IMR-90 (cell line): ENCODE measurements at regions not wholly inside any gene's neighbourhood (a gene's known extent, or its start where the extent isn't known, plus 50 kb on each side); places are given as distances from the start of the nearest gene placed in this dataset.

ENCODE experiments used
- ATAC-seq: fragments of 200-7000 bp; cut with Tn5 transposase; 2 replicates; pipeline ENCODE4 v1.9.1; 2020; ENCODE audit warnings: low read depth, mild to moderate bottlenecking, moderate library complexity
- BruUV-seq: library from RNA; stranded (reverse); fragments of 400-500 nt; replicated peaks from 2 replicates; lab custom pipeline; 2021; lab: Mats Ljungman, UMichigan
- CTCF ChIA-PET: fragments of 300-600 bp; formaldehyde crosslinking; extraction: SDS; loops from one replicate; lab custom pipeline; 2021; ENCODE audit warnings: antibody characterized with exemption; lab: Yijun Ruan, JAX
- POLR2A ChIA-PET: fragments of 300-600 bp; sonication (Branson Sonifier 250); formaldehyde crosslinking; loops from one replicate; lab custom pipeline; 2022; ENCODE audit warnings: antibody characterized with exemption; ENCODE audit not compliant: unreplicated experiment; lab: Charles Lee
- DNase-seq: peaks from one replicate; pipeline ENCODE4 v3.0.0; 2013
- H2AFZ ChIP-seq: replicated peaks from 2 replicates; pipeline ENCODE3; 2013; ENCODE audit warnings: low read length, mild to moderate bottlenecking; ENCODE audit not compliant: poor library complexity
- H2AK5ac ChIP-seq: 2 replicates; pipeline ENCODE4 v1.6.1; 2013; ENCODE audit warnings: low read depth, low read length, inconsistent platforms
- H2AK9ac ChIP-seq: replicated peaks from 2 replicates; pipeline ENCODE3; 2013; ENCODE audit warnings: mild to moderate bottlenecking, low read depth, low read length, moderate library complexity; ENCODE audit not compliant: poor library complexity
- H2BK120ac ChIP-seq: 2 replicates; pipeline ENCODE4 v1.6.1; 2013; ENCODE audit warnings: low read depth, low read length, inconsistent platforms
- H2BK15ac ChIP-seq: 3 replicates; pipeline ENCODE4 v1.6.1; 2013; ENCODE audit warnings: low read depth, low read length, inconsistent platforms
- H2BK20ac ChIP-seq: 2 replicates; pipeline ENCODE4 v1.6.1; 2013; ENCODE audit warnings: low read depth, mild to moderate bottlenecking, inconsistent platforms, low read length, moderate library complexity
- H2BK5ac ChIP-seq: 2 replicates; pipeline ENCODE4 v1.6.1; 2013; ENCODE audit warnings: mild to moderate bottlenecking, low read depth, low read length, inconsistent platforms; ENCODE audit not compliant: poor library complexity, severe bottlenecking
- H3K14ac ChIP-seq: replicated peaks from 2 replicates; pipeline ENCODE4 v1.6.1; 2013; ENCODE audit warnings: low read depth, low read length, inconsistent platforms
- H3K18ac ChIP-seq: 2 replicates; pipeline ENCODE4 v1.6.1; 2013; ENCODE audit warnings: low read depth, low read length, control low read depth
- H3K23ac ChIP-seq: 2 replicates; pipeline ENCODE4 v1.6.1; 2013; ENCODE audit warnings: low read depth, low read length, inconsistent platforms
- H3K27ac ChIP-seq: 2 replicates; pipeline ENCODE4 v1.5.1; 2013; ENCODE audit warnings: mild to moderate bottlenecking, control low read depth, low read length; ENCODE audit not compliant: insufficient read depth
- H3K27me3 ChIP-seq: 2 replicates; pipeline ENCODE4 v1.6.1; 2013; ENCODE audit warnings: low read length; ENCODE audit not compliant: control insufficient read depth, insufficient read depth
- H3K36me3 ChIP-seq: 2 replicates; pipeline ENCODE4 v1.6.1; 2013; ENCODE audit warnings: low read length, mixed read lengths; ENCODE audit not compliant: control insufficient read depth, insufficient read depth
- H3K4ac ChIP-seq: 2 replicates; pipeline ENCODE4 v1.6.1; 2013; ENCODE audit warnings: low read depth, low read length, inconsistent platforms
- H3K4me1 ChIP-seq: 2 replicates; pipeline ENCODE4 v1.6.1; 2013; ENCODE audit warnings: low read length, mixed read lengths; ENCODE audit not compliant: control insufficient read depth, insufficient read depth
- H3K4me2 ChIP-seq: 2 replicates; pipeline ENCODE4 v1.6.1; 2013; ENCODE audit warnings: low read depth, mild to moderate bottlenecking, control low read depth, low read length, moderate library complexity
- H3K4me3 ChIP-seq: 2 replicates; pipeline ENCODE4 v1.5.1; 2013; ENCODE audit warnings: low read depth, mild to moderate bottlenecking, control low read depth, low read length, moderate library complexity; ENCODE audit not compliant: insufficient read depth
- H3K56ac ChIP-seq: 2 replicates; pipeline ENCODE4 v1.6.1; 2013; ENCODE audit warnings: low read length, inconsistent platforms; ENCODE audit not compliant: insufficient read depth; ENCODE audit errors: extremely low read depth
- H3K79me1 ChIP-seq, 2 experiments: 2 replicates each; pipeline ENCODE4 v1.6.1; 2013; ENCODE audit warnings: low read length in 2 of 2, inconsistent platforms in 1 of 2, low read depth in 1 of 2
- H3K9ac ChIP-seq: 2 replicates; pipeline ENCODE4 v1.6.1; 2013; ENCODE audit warnings: low read depth, low read length, control low read depth
- H3K9me1 ChIP-seq: 2 replicates; pipeline ENCODE4 v1.6.1; 2013; ENCODE audit warnings: low read length, inconsistent platforms; ENCODE audit not compliant: insufficient read depth
- H3K9me3 ChIP-seq: 2 replicates; pipeline ENCODE4 v1.6.1; 2013; ENCODE audit warnings: low read length; ENCODE audit not compliant: control insufficient read depth, insufficient read depth
- H4K20me1 ChIP-seq: 2 replicates; pipeline ENCODE4 v1.6.1; 2013; ENCODE audit warnings: low read length, inconsistent platforms; ENCODE audit not compliant: insufficient read depth
- H4K5ac ChIP-seq: 2 replicates; pipeline ENCODE4 v1.6.1; 2013; ENCODE audit warnings: mild to moderate bottlenecking, low read depth, low read length, control low read depth
- H4K8ac ChIP-seq, 2 experiments: 2 replicates each; pipeline ENCODE4 v1.6.1; 2013; ENCODE audit warnings: low read depth in 2 of 2, low read length in 2 of 2, control low read depth in 1 of 2, inconsistent platforms in 1 of 2
- H4K91ac ChIP-seq: 2 replicates; pipeline ENCODE4 v1.6.1; 2013; ENCODE audit warnings: low read depth, low read length, inconsistent platforms; ENCODE audit not compliant: insufficient read depth
- CEBPB ChIP-seq: IDR thresholded peaks from 2 replicates; pipeline ENCODE4 v1.6.1; 2012; ENCODE audit warnings: low read depth, low read length, improper control_type of control experiment
- CHD1 ChIP-seq: IDR thresholded peaks from 2 replicates; pipeline ENCODE4 v1.6.1; 2012; ENCODE audit warnings: low read depth, low read length, improper control_type of control experiment
- MAFK ChIP-seq: IDR thresholded peaks from 2 replicates; pipeline ENCODE4 v1.6.1; 2012; ENCODE audit warnings: low read depth, low read length, improper control_type of control experiment
- RAD21 ChIP-seq: IDR thresholded peaks from 2 replicates; pipeline ENCODE4 v1.6.1; 2012; ENCODE audit warnings: low read length, improper control_type of control experiment
- RCOR1 ChIP-seq: IDR thresholded peaks from 2 replicates; pipeline ENCODE4 v1.6.1; 2012; ENCODE audit warnings: mild to moderate bottlenecking, low read length, improper control_type of control experiment; ENCODE audit not compliant: insufficient replicate concordance
- SMC3 ChIP-seq: fragments of 150-350 bp; IDR thresholded peaks from 2 replicates; pipeline ENCODE4 v1.6.1; 2016; ENCODE audit warnings: low read depth, mild to moderate bottlenecking, antibody characterized with exemption, low read length, moderate library complexity
- WGBS, 2 experiments: methylation state at CpG; one replicate each; pipeline versions ENCODE4 v1.1.5 to v1.1.7; 2013; ENCODE audit warnings: missing lambda C conversion rate in 2 of 2; ENCODE audit not compliant: insufficient read length in 1 of 2; ENCODE audit errors: extremely low coverage in 2 of 2; 5-methylcytosine and 5-hydroxymethylcytosine counted together
- dilution Hi-C: fragments of 300-500 bp; cut with HindIII; formaldehyde crosslinking; loops from one replicate; pipeline ENCODE4 v1.14.3; 2018; ENCODE audit warnings: low sequenced_read_pairs; ENCODE audit not compliant: unreplicated experiment
- in situ Hi-C: fragments of 300-500 bp; cut with MboI; formaldehyde crosslinking; loops from 3 replicates; pipeline ENCODE4 v1.14.3; 2019; ENCODE audit warnings: low sequenced_read_pairs, inconsistent platforms, mixed read lengths
- intact Hi-C: fragments of 100-400 bp; cut with micrococcal nuclease; formaldehyde crosslinking; loops from 2 replicates; pipeline ENCODE4 v1.10.0; 2022
- TF ChIP-seq, protein P1 (sequence below): conservative IDR thresholded peaks from 2 replicates; pipeline ENCODE4 v1.5.1; 2012; ENCODE audit warnings: mild to moderate bottlenecking, low read depth, low read length, improper control_type of control experiment
- TF ChIP-seq, protein P2 (sequence below): fragments of 150-350 bp; IDR thresholded peaks from 2 replicates; pipeline ENCODE4 v1.6.1; 2017; ENCODE audit warnings: mild to moderate bottlenecking, antibody characterized with exemption, low read length, low read depth

DNA sequence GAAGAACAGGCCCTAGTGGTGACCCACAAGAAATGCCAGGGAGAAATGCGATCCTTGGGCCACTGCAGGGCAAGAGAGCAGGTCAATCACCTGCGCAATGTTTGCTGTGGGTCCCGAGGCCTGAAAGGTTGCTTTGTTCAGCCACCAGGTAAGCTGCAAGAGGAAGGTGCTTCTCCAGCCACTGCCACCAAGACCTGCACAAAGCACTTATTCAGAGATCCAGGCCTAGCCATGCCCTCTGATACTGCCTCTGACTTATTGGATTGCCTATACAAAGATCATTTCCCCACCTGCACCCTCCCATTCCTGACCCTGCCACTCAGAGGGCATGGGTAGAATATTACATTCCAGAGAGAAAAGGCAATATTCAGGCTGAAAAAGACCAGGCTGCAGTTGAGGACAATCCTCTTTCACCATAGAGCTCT, 349.4 kb upstream of the NFIA start:
- H2AFZ ChIP-seq: no peak overlapping the region
- no TSS peak for BruUV-seq
- CTCF ChIA-PET: no interaction called here

More for the DNA sequence above, 349.4 kb upstream of the NFIA start:
- H4K20me1 ChIP-seq: no peaks in the 10 kb centered on the region
- no peaks in the 10 kb centered on the region for H3K9me1 ChIP-seq
- H3K23ac ChIP-seq: no peak overlapping the region
- H2BK5ac ChIP-seq: no peak overlapping the region
- no peak overlapping the region for H4K5ac ChIP-seq
- H3K4me3 ChIP-seq: no peak overlapping the region
- H4K8ac ChIP-seq: no peak overlapping the region
- in situ Hi-C loops: no loop called here
- no CpG with 5 or more reads among the region's 3 CpGs for WGBS, 2 experiments
- H3K27ac ChIP-seq: no peak overlapping the region
- H3K36me3 ChIP-seq: no peaks in the 10 kb centered on the region
- no peak overlapping the region for H3K4ac ChIP-seq
- ATAC-seq (no peak), DNase-seq (no peak)
- H2BK15ac ChIP-seq: no peak overlapping the region
- H3K79me1 ChIP-seq: no peaks in the 10 kb centered on the region
- no peak overlapping the region for H4K91ac ChIP-seq
- intact Hi-C loops: no loop called here
- no peak overlapping the region for H3K18ac ChIP-seq
- no peak overlapping the region for H3K4me2 ChIP-seq
- TF ChIP-seq CEBPB: no peak
- TF ChIP-seq, protein P1, sequence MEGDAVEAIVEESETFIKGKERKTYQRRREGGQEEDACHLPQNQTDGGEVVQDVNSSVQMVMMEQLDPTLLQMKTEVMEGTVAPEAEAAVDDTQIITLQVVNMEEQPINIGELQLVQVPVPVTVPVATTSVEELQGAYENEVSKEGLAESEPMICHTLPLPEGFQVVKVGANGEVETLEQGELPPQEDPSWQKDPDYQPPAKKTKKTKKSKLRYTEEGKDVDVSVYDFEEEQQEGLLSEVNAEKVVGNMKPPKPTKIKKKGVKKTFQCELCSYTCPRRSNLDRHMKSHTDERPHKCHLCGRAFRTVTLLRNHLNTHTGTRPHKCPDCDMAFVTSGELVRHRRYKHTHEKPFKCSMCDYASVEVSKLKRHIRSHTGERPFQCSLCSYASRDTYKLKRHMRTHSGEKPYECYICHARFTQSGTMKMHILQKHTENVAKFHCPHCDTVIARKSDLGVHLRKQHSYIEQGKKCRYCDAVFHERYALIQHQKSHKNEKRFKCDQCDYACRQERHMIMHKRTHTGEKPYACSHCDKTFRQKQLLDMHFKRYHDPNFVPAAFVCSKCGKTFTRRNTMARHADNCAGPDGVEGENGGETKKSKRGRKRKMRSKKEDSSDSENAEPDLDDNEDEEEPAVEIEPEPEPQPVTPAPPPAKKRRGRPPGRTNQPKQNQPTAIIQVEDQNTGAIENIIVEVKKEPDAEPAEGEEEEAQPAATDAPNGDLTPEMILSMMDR: no peak
- TF ChIP-seq CHD1: no peak
- TF ChIP-seq, protein P2, sequence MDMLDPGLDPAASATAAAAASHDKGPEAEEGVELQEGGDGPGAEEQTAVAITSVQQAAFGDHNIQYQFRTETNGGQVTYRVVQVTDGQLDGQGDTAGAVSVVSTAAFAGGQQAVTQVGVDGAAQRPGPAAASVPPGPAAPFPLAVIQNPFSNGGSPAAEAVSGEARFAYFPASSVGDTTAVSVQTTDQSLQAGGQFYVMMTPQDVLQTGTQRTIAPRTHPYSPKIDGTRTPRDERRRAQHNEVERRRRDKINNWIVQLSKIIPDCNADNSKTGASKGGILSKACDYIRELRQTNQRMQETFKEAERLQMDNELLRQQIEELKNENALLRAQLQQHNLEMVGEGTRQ: no peak
- no peak for TF ChIP-seq SMC3
- TF ChIP-seq MAFK: no peak
- TF ChIP-seq RAD21: no peak
- no peak for TF ChIP-seq RCOR1
- no peaks in the 10 kb centered on the region for H3K27me3 ChIP-seq
- H3K9me3 ChIP-seq: peaks cover 6% of the 10 kb centered on the region
- H2BK20ac ChIP-seq: no peak overlapping the region
- H2BK120ac ChIP-seq: no peak overlapping the region
- dilution Hi-C loops: no loop called here
- H2AK5ac ChIP-seq: no peak overlapping the region
- no peak overlapping the region for H3K9ac ChIP-seq
- H2AK9ac ChIP-seq: no peak overlapping the region
- POLR2A ChIA-PET: no interaction called here
- no peak overlapping the region for H3K14ac ChIP-seq
- no peaks in the 10 kb centered on the region for H3K4me1 ChIP-seq
- no peak overlapping the region for H3K56ac ChIP-seq
